GM18867 (cell line): ENCODE measurements at regions not wholly inside any gene's neighbourhood (a gene's known extent, or its start where the extent isn't known, plus 50 kb on each side); places are given as distances from the start of the nearest gene placed in this dataset.

Source experiments
- ATAC-seq: cut with Tn5 transposase; IDR thresholded peaks from one replicate; pipeline ENCODE4 v1.9.1; 2021; ENCODE audit warnings: mild to moderate bottlenecking, moderate library complexity; ENCODE audit not compliant: unreplicated experiment

GRCh38 chr18:69109686-69110085 lies 291.0 kb upstream of the DOK6 start:
- no peak for ATAC-seq

- no peak for ATAC-seq
These were observed 279.9 kb upstream of the DOK6 start for GRCh38 chr18:69120833-69121232.

- ATAC-seq = no peak
These were observed 277.3 kb upstream of the DOK6 start for GRCh38 chr18:69123421-69123820.

- ATAC-seq = no peak
These were observed 272.7 kb upstream of the DOK6 start for GRCh38 chr18:69127873-69128500.

- ATAC-seq = no peak
These were observed 272.1 kb upstream of the DOK6 start for GRCh38 chr18:69128566-69128965.

GRCh38 chr18:69128978-69129377 lies 271.7 kb upstream of the DOK6 start:
- no peak for ATAC-seq

- ATAC-seq = no peak
These were observed 262.6 kb upstream of the DOK6 start for GRCh38 chr18:69138088-69138487.

- no peak for ATAC-seq
These were observed 257.6 kb upstream of the DOK6 start for GRCh38 chr18:69143084-69143483.

- no peak for ATAC-seq
These were observed 248.3 kb upstream of the DOK6 start for GRCh38 chr18:69152436-69152835.

- no peak for ATAC-seq
These were observed 242.8 kb upstream of the DOK6 start for GRCh38 chr18:69157906-69158305.

GRCh38 chr18:69158944-69159343 lies 241.7 kb upstream of the DOK6 start:
- ATAC-seq = no peak

- ATAC-seq = no peak
These were observed 239.2 kb upstream of the DOK6 start for GRCh38 chr18:69161383-69162028.

- ATAC-seq = no peak
These were observed 238.0 kb upstream of the DOK6 start for GRCh38 chr18:69162649-69163048.

GRCh38 chr18:69172046-69172445 lies 228.6 kb upstream of the DOK6 start:
- ATAC-seq = no peak

GRCh38 chr18:69175681-69176080 lies 225.0 kb upstream of the DOK6 start:
- no peak for ATAC-seq

GRCh38 chr18:69176741-69177140 lies 223.9 kb upstream of the DOK6 start:
- no peak for ATAC-seq

- ATAC-seq = no peak
These were observed 223.0 kb upstream of the DOK6 start for GRCh38 chr18:69177702-69178101.

- no peak for ATAC-seq
These were observed 214.5 kb upstream of the DOK6 start for GRCh38 chr18:69186162-69186561.

GRCh38 chr18:69196336-69196735 lies 204.4 kb upstream of the DOK6 start:
- ATAC-seq = no peak

GRCh38 chr18:69205925-69206324 lies 194.8 kb upstream of the DOK6 start:
- ATAC-seq = no peak

- ATAC-seq = no peak
These were observed 192.1 kb upstream of the DOK6 start for GRCh38 chr18:69208545-69208944.

- no peak for ATAC-seq
These were observed 190.9 kb upstream of the DOK6 start for GRCh38 chr18:69209761-69210160.

- no peak for ATAC-seq
These were observed 186.8 kb upstream of the DOK6 start for GRCh38 chr18:69213842-69214241.
